Activated gamma-delta T cell (primary cell): ENCODE measurements at regions not wholly inside any gene's neighbourhood (a gene's known extent, or its start where the extent isn't known, plus 50 kb on each side); places are given as distances from the start of the nearest gene placed in this dataset.

Source experiments
- DNase-seq: peaks from one replicate; lab custom pipeline; 2025; lab: John Stamatoyannopoulos, UW

DNA sequence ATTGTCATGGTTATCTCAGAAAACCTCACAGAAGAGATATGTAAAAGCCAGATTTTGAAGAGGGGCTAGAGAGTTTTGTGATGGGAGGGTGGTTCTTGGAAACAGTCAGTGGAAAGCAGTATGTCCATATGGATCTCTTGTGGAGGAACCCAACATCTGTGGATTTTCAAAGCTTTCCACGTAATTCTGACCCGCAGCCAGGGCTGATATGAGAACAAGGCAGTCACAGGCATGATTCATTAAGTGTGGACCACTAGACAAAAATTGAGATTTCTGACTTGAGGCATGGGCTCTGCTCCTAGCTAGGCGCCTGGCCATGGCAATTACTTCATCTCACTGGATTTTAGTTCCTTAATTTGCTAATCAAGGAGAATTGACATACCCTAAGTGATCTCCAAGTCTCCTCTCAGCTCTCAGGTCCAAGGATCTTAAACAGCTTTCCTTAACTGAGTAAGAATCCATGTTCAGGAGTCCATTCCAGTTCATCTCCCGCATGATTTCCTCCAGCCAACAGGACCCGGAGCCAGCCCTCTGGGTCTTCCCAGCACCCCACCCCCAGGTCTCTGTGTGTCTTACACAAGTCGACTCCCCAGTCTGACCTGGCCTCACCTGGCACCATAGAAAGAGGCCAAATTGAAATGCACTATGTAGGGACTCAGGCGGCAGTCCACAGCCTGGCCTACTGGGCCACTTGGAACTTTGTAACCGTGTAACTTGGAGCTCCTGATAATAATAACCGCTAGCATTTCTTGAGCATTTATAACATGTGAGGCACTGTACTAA lies 176.3 kb upstream of the PARP11 start:
- DNase-seq = no peak

GRCh38 chr12:4047421-4047820 lies 174.2 kb upstream of the PARP11 start:
- no peak for DNase-seq

GRCh38 chr12:4046495-4046840 lies 173.3 kb upstream of the PARP11 start:
- no peak for DNase-seq

GRCh38 chr12:4045786-4046494 lies 172.7 kb upstream of the PARP11 start:
- DNase-seq = no peak

DNA sequence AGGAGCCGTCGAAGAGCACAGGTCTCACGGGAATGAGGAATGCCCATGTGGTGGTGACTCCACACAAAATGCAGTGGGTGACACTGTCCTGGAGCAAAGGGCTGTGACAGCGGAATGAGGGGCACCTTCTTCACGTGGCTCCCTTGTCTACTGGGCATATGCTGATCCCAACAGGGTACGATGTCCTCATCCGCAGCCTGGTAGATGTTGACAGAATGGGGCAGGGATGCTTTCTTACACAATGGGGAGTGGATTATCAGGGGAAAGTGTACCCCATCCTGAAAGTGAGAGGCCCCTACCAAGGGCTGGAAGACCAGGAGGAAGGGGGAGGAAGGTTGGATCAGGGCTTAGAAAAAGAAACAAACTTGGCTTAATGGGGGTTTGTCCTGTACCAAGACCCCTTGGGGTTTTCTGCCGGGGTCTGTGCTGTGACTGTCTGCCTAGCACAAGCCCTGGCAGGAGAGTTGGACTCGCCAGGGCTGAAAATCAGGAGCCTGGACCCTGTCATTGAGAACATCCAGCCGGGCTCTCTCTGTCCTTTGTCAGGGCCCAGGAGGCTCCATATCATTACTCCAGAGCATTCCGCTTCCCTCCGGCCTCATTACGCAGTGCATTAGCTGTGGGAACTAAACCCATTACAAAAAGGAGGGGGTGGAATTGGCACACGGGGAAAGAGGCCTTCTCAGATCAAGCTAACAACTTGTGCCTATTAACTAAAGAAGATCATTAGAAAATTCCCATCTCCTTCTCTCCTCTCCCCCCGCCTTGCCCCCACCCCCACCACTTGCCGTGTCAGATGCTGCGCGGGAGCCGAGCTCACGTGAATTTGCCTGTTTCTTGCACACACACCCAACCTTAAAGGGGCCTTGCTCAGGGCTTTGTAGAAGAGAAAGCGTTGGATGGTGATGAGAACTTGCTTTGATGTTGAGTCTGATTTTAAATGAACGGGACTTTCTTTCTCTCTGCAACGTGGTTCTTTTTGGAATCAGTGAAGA lies 171.8 kb upstream of the PARP11 start:
- no peak for DNase-seq

- DNase-seq = no peak
Observed at GRCh38 chr12:4044101-4044500, 170.9 kb upstream of the PARP11 start.

DNA sequence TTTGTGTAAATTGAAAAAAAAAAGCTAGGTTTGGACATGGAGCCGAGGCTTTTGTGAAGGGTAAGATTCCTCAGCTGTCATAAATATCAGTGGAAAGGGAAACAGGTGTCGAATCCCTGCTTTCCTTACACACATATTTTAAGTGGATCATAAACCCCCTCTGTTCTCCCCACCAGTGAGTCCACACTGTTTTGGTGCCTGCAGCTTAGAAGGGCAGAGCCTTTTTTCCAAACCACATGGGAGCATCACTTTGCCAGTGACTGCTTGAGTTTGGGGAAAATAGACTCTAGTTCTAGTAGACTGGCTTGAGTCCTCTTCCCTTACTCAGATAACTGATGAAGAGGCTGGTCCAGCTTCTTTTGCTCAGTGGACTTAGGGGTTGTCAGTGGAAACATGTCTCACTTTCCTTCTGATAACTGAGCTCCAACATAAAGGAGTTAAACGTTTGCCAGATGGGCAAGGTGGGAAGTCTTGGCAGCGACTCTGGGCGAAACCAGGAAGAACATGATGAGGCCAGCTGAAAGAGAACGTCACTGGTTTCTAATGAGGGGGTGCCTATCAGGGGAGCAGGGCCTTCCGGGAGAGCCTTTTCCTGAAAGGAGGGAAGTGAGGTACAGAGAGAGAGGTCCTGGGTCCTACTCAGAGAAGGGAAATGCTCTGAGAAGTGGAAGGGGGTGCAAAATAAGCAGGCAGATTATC lies 168.1 kb upstream of the PARP11 start:
- no peak for DNase-seq

DNA sequence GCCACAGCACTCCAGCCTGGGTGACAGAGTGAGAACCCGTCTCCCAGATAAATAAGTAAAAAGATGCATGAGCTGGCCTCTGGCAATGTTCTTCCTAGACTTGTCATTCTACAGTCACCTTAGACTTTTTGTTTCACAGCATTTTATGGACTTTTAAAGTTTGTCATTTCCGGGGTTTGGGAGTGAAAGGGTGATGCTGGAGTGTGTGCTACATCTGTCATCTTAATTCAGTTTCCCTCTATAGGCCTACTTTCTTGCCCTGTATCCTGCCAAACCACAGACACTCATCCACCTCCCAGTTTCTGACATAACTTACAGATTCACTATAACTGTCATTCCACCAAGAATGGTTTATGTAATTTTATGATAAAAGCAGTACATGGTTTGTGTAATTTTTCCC lies 166.7 kb upstream of the PARP11 start:
- no peak for DNase-seq

DNA sequence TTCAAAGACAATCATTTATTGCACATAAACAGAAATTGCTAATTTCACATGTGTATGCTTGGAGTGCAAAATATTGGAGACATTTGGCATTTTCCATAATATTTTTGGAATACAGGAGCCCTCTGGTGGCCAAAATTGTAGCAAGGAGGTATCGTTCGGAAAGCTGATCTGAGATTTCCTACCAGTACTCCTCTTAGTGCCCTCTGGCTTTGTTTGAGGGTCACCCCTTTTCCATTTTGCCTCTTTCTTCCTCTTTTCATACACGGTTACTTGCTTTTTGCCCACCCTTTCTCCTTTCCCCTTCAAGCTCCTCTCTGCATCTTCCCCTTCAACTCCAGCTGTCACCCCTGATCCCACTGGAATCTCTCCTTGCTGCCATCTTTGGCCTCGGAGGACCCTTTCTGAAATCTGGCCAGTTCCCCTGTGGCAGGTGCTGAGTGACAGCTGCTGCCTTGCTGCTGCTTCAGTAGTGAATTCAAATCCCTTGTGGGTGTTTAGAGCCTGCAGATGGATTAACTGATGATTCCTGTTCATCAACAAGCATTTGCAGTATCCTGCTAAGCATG lies 164.6 kb upstream of the PARP11 start:
- no peak for DNase-seq

DNA sequence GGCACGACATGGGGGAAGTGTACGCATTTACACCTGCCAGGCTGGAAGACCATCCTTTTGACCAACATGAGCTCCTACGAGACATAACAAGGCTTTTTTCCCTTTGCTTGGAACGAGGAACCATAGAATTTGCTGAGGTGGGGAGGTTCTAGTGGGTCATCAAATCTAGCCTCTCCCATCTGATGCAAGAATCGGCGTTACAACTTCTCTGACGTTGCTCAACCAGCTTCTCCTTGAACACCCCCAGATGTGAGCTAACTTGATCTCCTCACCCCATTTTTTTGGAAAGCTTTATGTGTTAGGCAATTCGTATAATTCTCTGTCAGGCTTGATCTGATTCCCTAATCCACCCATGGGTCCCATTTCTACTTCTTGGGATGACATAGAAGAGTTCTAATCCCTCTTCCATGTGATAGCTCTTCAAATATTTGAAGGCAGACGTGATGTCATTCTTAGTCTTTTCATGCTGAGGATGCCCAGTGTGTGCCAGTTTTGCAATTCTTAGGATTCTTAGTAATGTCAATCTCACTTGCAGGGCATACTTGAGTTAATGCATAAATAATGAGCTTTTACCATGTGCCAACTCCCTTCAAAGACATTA lies 163.6 kb upstream of the PARP11 start:
- no peak for DNase-seq

GRCh38 chr12:4034921-4035320 lies 161.7 kb upstream of the PARP11 start:
- DNase-seq = no peak

DNA sequence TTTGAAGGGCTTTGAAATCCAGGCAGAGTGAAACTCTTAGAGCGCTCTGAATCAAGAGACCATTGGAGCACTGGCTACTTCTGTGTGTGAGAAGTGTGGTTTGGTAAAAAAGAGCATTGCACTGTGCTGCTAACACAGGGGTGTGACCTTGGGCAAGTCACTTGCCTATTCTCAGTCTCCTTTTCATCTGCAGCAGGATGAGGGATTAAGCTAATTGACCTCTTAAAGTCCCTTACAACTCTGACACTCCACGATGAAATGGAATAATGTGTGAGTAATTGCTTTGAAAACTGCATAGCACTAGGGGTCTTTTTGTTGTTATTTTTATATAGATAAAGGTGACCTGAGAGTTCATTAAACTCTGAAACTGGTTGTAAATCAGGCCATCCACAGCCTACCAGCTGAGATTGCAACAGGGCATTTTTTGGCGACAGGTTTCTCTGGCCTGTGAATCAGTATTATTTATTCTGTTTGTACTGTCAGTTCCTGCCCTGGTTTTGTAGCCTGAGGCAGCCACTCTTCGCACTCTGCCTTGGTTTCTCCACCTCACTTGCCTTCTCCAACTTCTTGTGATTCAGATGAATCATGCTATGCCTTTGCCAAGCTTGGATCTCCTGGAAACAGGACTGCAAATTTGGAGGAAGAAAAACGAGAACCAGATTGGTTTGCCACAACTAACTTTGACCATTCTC lies 159.9 kb upstream of the PARP11 start:
- no peak for DNase-seq

GRCh38 chr12:4031703-4032291 lies 158.6 kb upstream of the PARP11 start:
- no peak for DNase-seq

GRCh38 chr12:4030929-4031702 lies 157.9 kb upstream of the PARP11 start:
- DNase-seq = peak; percentile 65

- no peak for DNase-seq
Observed at GRCh38 chr12:4027412-4027811, 154.2 kb upstream of the PARP11 start.

GRCh38 chr12:4026517-4026916 lies 153.3 kb upstream of the PARP11 start:
- DNase-seq = no peak

GRCh38 chr12:4026020-4026358 lies 152.8 kb upstream of the PARP11 start:
- DNase-seq = no peak

DNA sequence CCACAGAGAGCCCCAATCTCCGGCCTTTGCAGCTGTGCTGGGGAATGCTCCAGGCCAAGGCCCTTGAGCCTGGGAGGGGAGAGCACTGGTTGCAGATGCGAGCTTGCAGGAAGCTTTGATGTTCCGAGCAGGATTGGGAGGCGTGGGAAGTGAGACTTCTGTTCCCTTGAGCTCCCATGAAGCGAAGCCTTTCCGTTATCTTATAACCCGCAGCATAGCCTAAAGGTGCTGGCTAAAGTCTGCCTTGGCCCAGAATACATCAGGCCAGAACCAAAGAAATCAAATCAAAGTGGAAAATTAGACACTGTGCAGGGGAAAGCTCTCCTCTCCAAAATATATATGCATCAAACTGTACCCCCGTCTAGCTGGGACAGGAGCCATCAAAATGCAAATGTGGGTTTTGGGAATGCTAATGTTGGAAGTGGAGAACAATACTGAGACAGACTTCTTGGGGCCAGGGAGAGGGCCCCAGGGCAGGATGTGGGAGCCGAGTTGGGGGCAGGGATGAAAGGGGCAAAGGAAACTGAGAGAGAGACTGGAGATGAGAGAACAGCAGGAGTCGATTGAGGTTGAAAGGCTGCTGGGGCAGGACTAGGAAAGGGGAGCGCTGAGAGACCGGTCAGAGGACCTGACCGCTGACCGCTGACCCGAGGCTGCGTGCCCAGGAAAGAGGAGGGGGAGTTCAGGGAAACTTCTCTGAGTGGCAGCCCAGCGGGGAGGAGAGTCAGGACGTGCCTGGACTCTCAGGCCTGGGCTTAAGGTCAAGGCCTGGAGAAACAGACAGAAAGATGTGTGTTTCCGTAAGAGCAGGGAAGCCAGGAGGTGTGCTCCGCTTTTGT lies 152.2 kb upstream of the PARP11 start:
- no peak for DNase-seq
